ENCODE measurements at regions not wholly inside any gene's neighbourhood (a gene's known extent, or its start where the extent isn't known, plus 50 kb on each side); places are given as distances from the start of the nearest gene placed in this dataset.

DNA sequence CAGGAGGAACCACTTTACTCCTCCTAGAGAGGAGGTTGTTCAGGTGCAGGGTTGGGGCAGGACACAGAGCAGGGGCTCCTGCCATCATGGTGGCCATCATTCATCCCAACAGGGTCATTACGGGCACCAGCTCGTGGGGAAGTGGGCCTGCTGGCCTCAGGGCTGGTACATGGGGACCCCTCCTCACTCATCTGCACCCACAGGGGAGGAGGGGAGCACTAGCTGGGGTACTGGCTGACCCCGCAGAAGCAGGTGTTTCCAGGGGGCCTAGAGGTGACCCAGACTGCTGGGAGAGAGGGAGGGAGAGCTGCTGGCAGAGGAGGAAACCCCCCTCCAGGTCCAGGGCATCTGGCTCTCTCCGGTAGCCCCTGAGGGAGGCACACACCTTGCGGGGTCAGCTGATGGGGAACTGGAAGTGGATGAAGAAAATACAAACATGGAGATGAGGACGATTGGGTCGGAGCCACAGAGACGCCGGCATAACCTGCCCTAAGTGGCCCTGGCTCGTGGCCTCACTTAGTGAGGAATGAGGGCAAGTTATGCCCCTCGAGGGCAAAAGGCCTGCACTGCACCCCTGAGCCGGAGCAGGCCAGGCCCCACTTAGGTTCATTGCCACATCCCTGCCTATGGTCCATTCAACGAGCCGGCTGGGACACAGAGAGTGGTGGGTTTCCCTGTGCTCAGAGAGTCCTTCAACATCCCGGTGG lies 76.2 kb downstream of the SOX1 start:
- TF ChIP-seq, protein P1, sequence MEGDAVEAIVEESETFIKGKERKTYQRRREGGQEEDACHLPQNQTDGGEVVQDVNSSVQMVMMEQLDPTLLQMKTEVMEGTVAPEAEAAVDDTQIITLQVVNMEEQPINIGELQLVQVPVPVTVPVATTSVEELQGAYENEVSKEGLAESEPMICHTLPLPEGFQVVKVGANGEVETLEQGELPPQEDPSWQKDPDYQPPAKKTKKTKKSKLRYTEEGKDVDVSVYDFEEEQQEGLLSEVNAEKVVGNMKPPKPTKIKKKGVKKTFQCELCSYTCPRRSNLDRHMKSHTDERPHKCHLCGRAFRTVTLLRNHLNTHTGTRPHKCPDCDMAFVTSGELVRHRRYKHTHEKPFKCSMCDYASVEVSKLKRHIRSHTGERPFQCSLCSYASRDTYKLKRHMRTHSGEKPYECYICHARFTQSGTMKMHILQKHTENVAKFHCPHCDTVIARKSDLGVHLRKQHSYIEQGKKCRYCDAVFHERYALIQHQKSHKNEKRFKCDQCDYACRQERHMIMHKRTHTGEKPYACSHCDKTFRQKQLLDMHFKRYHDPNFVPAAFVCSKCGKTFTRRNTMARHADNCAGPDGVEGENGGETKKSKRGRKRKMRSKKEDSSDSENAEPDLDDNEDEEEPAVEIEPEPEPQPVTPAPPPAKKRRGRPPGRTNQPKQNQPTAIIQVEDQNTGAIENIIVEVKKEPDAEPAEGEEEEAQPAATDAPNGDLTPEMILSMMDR (IDR thresholded peaks at IDR 0.05; ENCODE audit: low read depth, low read length): no peak
- TF ChIP-seq POLR2A (IDR thresholded peaks at IDR 0.05; ENCODE audit: extremely low read depth, insufficient read length) (no peak), MYC (IDR thresholded peaks at IDR 0.05; ENCODE audit: low read depth, low read length) (no peak)
- TF ChIP-seq, protein P2, sequence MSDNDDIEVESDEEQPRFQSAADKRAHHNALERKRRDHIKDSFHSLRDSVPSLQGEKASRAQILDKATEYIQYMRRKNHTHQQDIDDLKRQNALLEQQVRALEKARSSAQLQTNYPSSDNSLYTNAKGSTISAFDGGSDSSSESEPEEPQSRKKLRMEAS (IDR thresholded peaks at IDR 0.05; ENCODE audit: low read depth, low read length): no peak
